ENCODE measurements at regions not wholly inside any gene's neighbourhood (a gene's known extent, or its start where the extent isn't known, plus 50 kb on each side); places are given as distances from the start of the nearest gene placed in this dataset.
"Not testable (repeated sequence)": the region's sequence is repeated elsewhere in the genome, so short reads cannot be mapped to it uniquely, and the experiment has no call there.

- not testable (repeated sequence) for DNase-seq (ENCODE audit: low read depth in 2 of 2)
Measured at GRCh38 chr5:166804693-166805092, 1486.8 kb upstream of the WWC1 start.

GRCh38 chr5:166810093-166810658, 1481.3 kb upstream of the WWC1 start:
- not testable (repeated sequence) for DNase-seq (ENCODE audit: low read depth in 2 of 2)

- no peak for DNase-seq (ENCODE audit: low read depth in 2 of 2)
Measured at GRCh38 chr5:166810721-166811120, 1480.7 kb upstream of the WWC1 start.

DNA sequence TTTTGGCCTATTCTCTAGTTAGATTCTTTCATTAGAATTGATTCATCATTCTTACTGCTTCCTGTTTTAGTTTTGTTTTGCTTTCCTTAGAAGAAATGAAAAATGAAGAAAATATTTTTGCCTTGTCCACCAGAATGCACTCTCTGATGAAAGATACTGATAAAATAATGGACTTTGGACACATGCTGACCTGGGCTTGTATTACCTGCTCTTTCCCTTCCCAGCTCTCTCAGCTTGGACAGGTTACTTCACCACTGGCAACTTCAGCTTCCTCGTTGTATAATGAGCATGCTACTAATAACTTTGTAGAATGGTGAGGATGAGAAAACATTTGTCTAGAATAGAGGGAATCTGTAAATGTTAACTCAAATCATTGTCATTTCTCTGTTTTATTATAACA, 1468.1 kb upstream of the WWC1 start:
- no peak for DNase-seq (ENCODE audit: low read depth in 2 of 2)

GRCh38 chr5:166834246-166834645, 1457.2 kb upstream of the WWC1 start:
- no peak for DNase-seq (ENCODE audit: low read depth in 2 of 2)

GRCh38 chr5:166845044-166845443, 1446.4 kb upstream of the WWC1 start:
- no peak for DNase-seq (ENCODE audit: low read depth in 2 of 2)

GRCh38 chr5:166856791-166857190, 1434.7 kb upstream of the WWC1 start:
- DNase-seq (ENCODE audit: low read depth in 2 of 2) = no peak

- no peak for DNase-seq (ENCODE audit: low read depth in 2 of 2)
Measured at GRCh38 chr5:166860426-166860825, 1431.0 kb upstream of the WWC1 start.

- no peak for DNase-seq (ENCODE audit: low read depth in 2 of 2)
Measured at GRCh38 chr5:166862581-166862980, 1428.9 kb upstream of the WWC1 start.

GRCh38 chr5:166865206-166865605, 1426.2 kb upstream of the WWC1 start:
- DNase-seq (ENCODE audit: low read depth in 2 of 2) = no peak

DNA sequence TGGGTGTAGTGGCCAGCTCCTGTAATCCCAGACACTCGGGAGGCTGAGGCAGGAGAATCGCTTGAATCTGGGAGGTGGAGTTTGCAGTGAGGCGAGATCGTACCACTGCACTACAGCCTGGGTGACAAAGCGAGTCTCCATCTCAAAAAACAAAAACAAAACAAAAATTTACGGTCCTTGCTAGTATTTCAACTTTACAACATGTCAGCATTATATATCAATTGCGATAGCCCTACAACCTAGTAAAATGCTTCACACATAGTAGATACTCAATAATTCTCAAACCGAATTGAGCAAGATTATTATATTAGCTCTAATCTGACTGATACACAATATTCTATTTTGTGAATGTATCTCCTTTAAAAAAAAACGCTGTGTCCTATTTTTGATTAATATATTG, 1411.0 kb upstream of the WWC1 start:
- DNase-seq (ENCODE audit: low read depth in 2 of 2) = no peak

DNA sequence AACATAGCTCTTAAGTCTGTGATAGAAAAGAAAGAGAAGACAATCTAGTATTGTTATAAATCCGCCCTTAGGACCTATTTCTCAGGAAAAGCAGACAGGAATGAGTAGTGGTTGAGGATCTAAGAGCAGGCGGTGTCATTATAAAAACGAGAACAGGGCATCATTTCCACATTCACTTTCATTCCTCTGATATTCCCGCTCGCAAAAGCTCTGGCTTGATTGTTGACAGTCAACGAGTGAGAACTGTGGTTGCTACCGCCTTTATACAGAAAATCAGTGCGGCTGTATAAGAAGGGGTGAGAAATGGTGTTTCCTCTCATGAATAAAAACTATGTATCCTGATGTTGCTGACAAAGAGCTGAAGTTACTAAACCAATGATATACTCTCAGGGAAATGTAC, 1409.6 kb upstream of the WWC1 start:
- no peak for DNase-seq (ENCODE audit: low read depth in 2 of 2)

GRCh38 chr5:166883016-166883415, 1408.4 kb upstream of the WWC1 start:
- no peak for DNase-seq (ENCODE audit: low read depth in 2 of 2)

DNA sequence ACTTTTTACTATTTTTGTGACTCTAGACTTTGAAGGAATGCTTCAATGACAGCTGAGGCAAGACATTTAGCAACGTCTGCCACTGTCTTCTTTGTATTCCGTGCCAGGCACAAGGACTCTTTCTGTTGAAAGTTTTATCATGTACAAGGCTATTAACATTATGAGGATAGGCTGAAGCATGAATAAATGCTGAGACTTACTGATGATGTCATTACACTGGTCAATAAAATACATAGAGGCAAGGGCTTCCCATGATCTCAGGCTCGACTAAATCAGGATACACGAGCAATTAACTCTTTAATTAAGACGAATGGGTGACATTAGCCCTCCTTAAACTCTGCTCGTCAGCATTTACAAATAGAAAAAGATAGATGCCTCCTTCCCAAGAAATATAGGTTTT, 1393.3 kb upstream of the WWC1 start:
- no peak for DNase-seq (ENCODE audit: low read depth in 2 of 2)

- DNase-seq (ENCODE audit: low read depth in 2 of 2) = no peak
Measured at GRCh38 chr5:166899343-166899742, 1392.1 kb upstream of the WWC1 start.

DNA sequence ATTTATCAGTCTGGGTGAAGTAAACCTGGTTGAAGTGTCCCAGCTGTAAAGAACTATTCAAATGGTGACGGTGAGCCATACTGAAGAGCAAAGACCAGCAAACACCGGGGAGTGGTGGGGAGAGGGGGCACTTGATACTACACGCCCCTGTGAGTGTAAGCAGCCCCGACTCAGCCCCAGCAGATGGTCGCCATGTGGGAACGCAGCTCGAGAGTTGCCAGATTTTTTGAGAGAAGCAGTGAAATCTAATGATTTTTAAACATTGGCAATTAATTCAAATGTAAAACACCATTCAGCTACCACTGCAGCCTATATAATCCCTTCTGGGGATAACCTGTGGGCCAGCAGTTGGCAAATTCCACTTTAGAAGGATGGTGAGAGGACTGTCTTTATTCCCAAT, 1386.9 kb upstream of the WWC1 start:
- DNase-seq (ENCODE audit: low read depth in 2 of 2) = no peak

DNA sequence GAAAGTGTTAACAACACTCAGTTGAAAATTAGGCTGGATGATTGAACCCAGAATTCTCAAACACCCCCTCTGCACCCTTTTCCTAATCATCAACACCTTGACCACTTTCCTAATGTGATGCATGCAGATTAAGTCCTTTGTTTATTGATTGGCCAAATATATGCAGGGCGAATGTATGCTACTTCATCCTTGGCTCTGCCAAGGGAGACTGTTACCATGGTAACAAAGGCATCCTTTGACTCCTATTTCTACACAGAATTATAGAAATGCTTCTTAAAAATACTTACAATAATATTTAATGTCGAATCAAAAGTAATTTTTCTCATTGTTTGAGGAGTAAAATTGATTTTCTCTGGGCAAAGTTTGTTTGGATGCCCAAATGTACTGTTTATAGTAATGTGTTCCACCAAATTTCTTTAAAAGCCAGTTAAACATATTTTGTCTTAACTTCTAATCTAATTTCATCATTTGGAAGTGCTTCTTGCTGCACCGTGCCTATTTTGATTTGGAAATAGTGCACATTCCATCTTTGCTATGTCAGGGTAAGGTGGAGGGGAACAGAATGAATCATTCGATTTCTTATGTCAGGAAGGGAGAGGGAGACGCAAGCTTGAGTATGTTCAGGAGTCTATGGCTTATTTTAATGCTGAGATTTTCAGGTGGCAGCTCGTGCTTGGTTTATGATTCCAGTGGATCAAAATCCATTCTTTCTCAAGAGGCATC, 1384.3 kb upstream of the WWC1 start:
- DNase-seq (ENCODE audit: low read depth in 2 of 2) = no peak

GRCh38 chr5:166909040-166909439, 1382.4 kb upstream of the WWC1 start:
- DNase-seq (ENCODE audit: low read depth in 2 of 2) = no peak

GRCh38 chr5:166909926-166910325, 1381.5 kb upstream of the WWC1 start:
- DNase-seq (ENCODE audit: low read depth in 2 of 2) = no peak

- no peak for DNase-seq (ENCODE audit: low read depth in 2 of 2)
Measured at GRCh38 chr5:166910995-166911394, 1380.5 kb upstream of the WWC1 start.

DNA sequence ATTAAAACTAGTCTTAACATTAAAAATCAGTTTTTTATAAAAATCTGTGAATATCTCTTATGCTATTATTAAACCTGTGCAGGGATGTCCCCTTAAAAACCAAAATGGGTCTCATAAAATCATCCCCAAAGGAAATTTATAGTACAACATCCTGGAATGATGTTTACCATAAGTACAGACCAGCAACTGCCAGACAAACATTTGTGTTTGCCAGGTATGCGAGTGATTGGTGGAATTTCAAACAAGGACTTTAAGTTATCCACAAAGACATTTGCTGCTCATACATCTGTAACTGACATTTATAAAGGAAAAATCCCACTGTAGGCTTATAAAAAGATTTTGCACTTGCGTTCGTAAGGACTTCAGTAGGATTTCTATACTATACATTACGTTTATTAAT, 1375.4 kb upstream of the WWC1 start:
- no peak for DNase-seq (ENCODE audit: low read depth in 2 of 2)

GRCh38 chr5:166926138-166926537, 1365.3 kb upstream of the WWC1 start:
- DNase-seq (ENCODE audit: low read depth in 2 of 2) = no peak

DNA sequence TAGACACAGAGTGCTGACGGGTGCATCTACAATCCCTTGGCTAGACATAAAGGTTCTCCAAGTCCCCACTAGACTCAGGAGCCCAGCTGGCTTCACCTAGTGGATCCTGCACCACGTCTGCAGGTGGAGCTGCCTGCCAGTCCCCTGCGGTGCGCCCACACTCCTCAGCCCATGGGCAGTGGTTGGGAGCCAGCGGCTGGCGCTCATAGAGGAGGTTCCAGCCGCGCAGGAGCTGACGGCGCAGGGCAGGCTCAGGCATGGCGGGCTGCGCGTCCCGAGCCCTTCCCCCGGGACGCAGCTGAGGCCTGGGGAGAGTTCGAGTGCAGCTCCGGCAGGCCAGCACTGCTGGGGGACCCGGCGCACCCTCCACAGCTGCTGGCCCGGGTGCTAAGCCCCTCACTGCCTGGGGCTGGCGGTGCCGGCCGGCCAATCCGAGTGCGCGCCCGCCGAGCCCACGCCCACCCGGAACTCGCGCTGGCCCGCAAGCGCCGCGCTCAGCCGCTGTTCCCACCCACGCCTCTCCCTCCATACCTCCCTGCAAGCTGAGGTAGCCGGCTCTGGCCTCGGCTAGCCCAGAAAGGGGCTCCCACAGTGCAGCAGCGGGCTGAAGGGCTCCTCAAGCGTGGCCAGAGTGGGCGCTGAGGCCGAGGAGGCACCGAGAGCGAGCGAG, 1364.5 kb upstream of the WWC1 start:
- DNase-seq (ENCODE audit: low read depth in 2 of 2) = not testable (repeated sequence)

Data from stimulated activated CD4-positive, alpha-beta T cell treated with anti-CD3 and anti-CD28 coated beads, Interleukin-1b, Interleukin-23, amount 100 ng/mL, for 4 hours (primary cell).